ENCODE measurements at regions not wholly inside any gene's neighbourhood (a gene's known extent, or its start where the extent isn't known, plus 50 kb on each side); places are given as distances from the start of the nearest gene placed in this dataset.

GRCh38 chr4:101512416-101512815, 165.1 kb upstream of the PPP3CA start:
- TF ChIP-seq CTCF (IDR thresholded peaks at IDR 0.05; ENCODE audit: low read depth, low read length): no peak
- TF ChIP-seq EZH2phosphoT487 (IDR thresholded peaks at IDR 0.05; ENCODE audit: low read depth): no peak

Data from OCI-LY3 (cell line).